HCT116 (cell line): ENCODE measurements at regions not wholly inside any gene's neighbourhood (a gene's known extent, or its start where the extent isn't known, plus 50 kb on each side); places are given as distances from the start of the nearest gene placed in this dataset.

Source experiments
- CBX3 ChIP-seq: IDR thresholded peaks from 2 replicates; pipeline ENCODE4 v1.6.1; 2012; ENCODE audit warnings: low read depth
- CEBPB ChIP-seq: IDR thresholded peaks from 2 replicates; pipeline ENCODE4 v1.6.1; 2012; ENCODE audit warnings: low read depth
- CTCF ChIP-seq, 3 experiments: fragments of 200-600 bp in 1 of 3; sonication (generic) in 1 of 3; IDR thresholded peaks in 2 of 3; conservative IDR thresholded peaks in 1 of 3; 2 replicates each; pipeline ENCODE4 v1.5.1; 2012 to 2017; ENCODE audit warnings: low read depth in 2 of 3, low read length in 2 of 3, antibody characterized with exemption in 1 of 3, borderline replicate concordance in 1 of 3, control low read depth in 1 of 3, mild to moderate bottlenecking in 1 of 3, mixed read lengths in 1 of 3, mixed run types in 1 of 3, moderate library complexity in 1 of 3; ENCODE audit not compliant: insufficient read depth in 1 of 3
- ELF1 ChIP-seq: IDR thresholded peaks from 2 replicates; pipeline ENCODE4 v1.6.1; 2012; ENCODE audit warnings: low read depth, borderline replicate concordance
- EZH2phosphoT487 ChIP-seq: fragments of 200-600 bp; IDR thresholded peaks from 2 replicates; pipeline ENCODE4 v1.6.1; 2018; ENCODE audit warnings: antibody characterized with exemption, borderline replicate concordance
- FOSL1 ChIP-seq: IDR thresholded peaks from 2 replicates; pipeline ENCODE4 v1.6.1; 2012; ENCODE audit warnings: low read depth
- POLR2A ChIP-seq: IDR thresholded peaks from 2 replicates; pipeline ENCODE4 v1.7.0; 2011; ENCODE audit warnings: borderline replicate concordance; ENCODE audit not compliant: insufficient read depth, insufficient read length; ENCODE audit errors: extremely low read depth
- POLR2AphosphoS5 ChIP-seq: IDR thresholded peaks from 2 replicates; pipeline ENCODE4 v1.6.1; 2011; ENCODE audit warnings: mild to moderate bottlenecking, low read depth, low read length, moderate library complexity
- RAD21 ChIP-seq: IDR thresholded peaks from 2 replicates; pipeline ENCODE4 v1.6.1; 2012; ENCODE audit warnings: low read depth, mild to moderate bottlenecking
- SIN3A ChIP-seq: IDR thresholded peaks from 2 replicates; pipeline ENCODE4 v1.6.1; 2012; ENCODE audit warnings: low read depth
- SP1 ChIP-seq: IDR thresholded peaks from 2 replicates; pipeline ENCODE4 v1.6.1; 2012; ENCODE audit warnings: low read depth
- ZFX ChIP-seq: fragments of 450-650 bp; IDR thresholded peaks from 2 replicates; pipeline ENCODE4 v1.6.1; 2017

- no peak for TF ChIP-seq CEBPB
- no peak for TF ChIP-seq ZFX
- peak; percentile 66 for TF ChIP-seq FOSL1
- TF ChIP-seq EZH2phosphoT487 = no peak
- peak in 1 of 3 experiments; percentile 19; a peak in 1 of 6 replicates for TF ChIP-seq CTCF (IDR thresholded peaks at IDR 0.05 in 2 of 3, conservative IDR thresholded peaks at IDR 0.05 in 1 of 3; ENCODE audit: borderline replicate concordance in 1 of 3, insufficient read depth in 1 of 3, low read depth in 2 of 3, low read length in 2 of 3)
- TF ChIP-seq SP1 = peak; percentile 62
- TF ChIP-seq CBX3 = no peak; the same call in 1 of the 2 replicates
- TF ChIP-seq POLR2AphosphoS5 = no peak
- TF ChIP-seq SIN3A = no peak
- TF ChIP-seq RAD21 = 0 out of 2 replicates have a peak, but pooled peaks have one; percentile 11
- TF ChIP-seq POLR2A = no peak
- TF ChIP-seq ELF1 = no peak
Observed at GRCh38 chr1:245085508-245086095, 69.2 kb upstream of the KIF26B start.
